Epidermal melanocyte (primary cell): ENCODE measurements at regions not wholly inside any gene's neighbourhood (a gene's known extent, or its start where the extent isn't known, plus 50 kb on each side); places are given as distances from the start of the nearest gene placed in this dataset.

Experiments used
- DNase-seq: peaks from one replicate; pipeline ENCODE4 v3.0.0; 2011; ENCODE audit warnings: low spot score; ENCODE audit not compliant: insufficient read length

- no peak for DNase-seq
Measured at GRCh38 chr1:213931836-213932235, 55.9 kb upstream of the PROX1 start.

GRCh38 chr1:213933336-213933735 is 54.4 kb upstream of the PROX1 start:
- DNase-seq, result no peak

GRCh38 chr1:213934649-213935048 is 53.1 kb upstream of the PROX1 start:
- DNase-seq, result no peak

- DNase-seq, result no peak
Measured at GRCh38 chr1:213936571-213936970, 51.2 kb upstream of the PROX1 start.
